Loucy (cell line): ENCODE measurements at regions not wholly inside any gene's neighbourhood (a gene's known extent, or its start where the extent isn't known, plus 50 kb on each side); places are given as distances from the start of the nearest gene placed in this dataset.

Source experiments
- EZH2phosphoT487 ChIP-seq: fragments of 200-600 bp; IDR thresholded peaks from 2 replicates; pipeline ENCODE4 v1.6.1; 2018; ENCODE audit warnings: antibody characterized with exemption, mild to moderate bottlenecking, moderate library complexity, borderline replicate concordance
- TF ChIP-seq, protein P1 (sequence below): fragments of 200-600 bp; sonication (generic); conservative IDR thresholded peaks from 2 replicates; pipeline ENCODE4 v1.5.1; 2014; ENCODE audit warnings: mild to moderate bottlenecking, antibody characterized with exemption, low read length

DNA sequence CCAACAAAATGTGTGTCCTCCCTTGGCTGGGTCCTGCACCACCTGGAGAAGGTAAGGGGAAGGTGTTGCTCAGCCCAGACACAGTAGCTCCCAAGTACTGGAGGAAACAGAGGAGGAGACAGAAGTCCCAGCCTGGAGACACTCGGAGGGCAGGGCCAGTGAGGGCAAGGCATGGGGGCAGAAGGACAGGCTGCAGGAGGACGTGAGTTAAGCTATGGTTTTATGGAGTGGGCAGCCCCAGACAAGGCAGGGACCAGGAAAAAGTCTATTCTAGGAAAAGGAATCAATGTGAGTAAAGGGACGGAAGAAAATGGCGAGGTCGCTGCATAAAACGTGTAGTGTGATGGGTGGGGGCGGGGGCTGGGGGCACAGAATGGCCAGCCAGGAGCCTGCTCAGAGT, 210.1 kb upstream of the DIO3 start:
- TF ChIP-seq, protein P1, sequence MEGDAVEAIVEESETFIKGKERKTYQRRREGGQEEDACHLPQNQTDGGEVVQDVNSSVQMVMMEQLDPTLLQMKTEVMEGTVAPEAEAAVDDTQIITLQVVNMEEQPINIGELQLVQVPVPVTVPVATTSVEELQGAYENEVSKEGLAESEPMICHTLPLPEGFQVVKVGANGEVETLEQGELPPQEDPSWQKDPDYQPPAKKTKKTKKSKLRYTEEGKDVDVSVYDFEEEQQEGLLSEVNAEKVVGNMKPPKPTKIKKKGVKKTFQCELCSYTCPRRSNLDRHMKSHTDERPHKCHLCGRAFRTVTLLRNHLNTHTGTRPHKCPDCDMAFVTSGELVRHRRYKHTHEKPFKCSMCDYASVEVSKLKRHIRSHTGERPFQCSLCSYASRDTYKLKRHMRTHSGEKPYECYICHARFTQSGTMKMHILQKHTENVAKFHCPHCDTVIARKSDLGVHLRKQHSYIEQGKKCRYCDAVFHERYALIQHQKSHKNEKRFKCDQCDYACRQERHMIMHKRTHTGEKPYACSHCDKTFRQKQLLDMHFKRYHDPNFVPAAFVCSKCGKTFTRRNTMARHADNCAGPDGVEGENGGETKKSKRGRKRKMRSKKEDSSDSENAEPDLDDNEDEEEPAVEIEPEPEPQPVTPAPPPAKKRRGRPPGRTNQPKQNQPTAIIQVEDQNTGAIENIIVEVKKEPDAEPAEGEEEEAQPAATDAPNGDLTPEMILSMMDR: no peak
- no peak for TF ChIP-seq EZH2phosphoT487
